Smooth muscle cell (in vitro differentiated cells): ENCODE measurements at regions not wholly inside any gene's neighbourhood (a gene's known extent, or its start where the extent isn't known, plus 50 kb on each side); places are given as distances from the start of the nearest gene placed in this dataset.

Source experiments
- DNase-seq: peaks from one replicate; lab custom pipeline; 2025; ENCODE audit not compliant: unreplicated experiment; lab: John Stamatoyannopoulos, UW
- H2AFZ ChIP-seq: fragments of 200-600 bp; sonication (generic); 2 replicates; pipeline ENCODE4 v1.6.0; 2016; ENCODE audit warnings: antibody characterized with exemption, low read depth, mild to moderate bottlenecking
- H3F3A ChIP-seq: fragments of 200-600 bp; sonication (generic); 2 replicates; pipeline ENCODE4 v1.6.0; 2017; ENCODE audit warnings: antibody characterized with exemption, low read depth
- H3K27ac ChIP-seq: fragments of 200-600 bp; sonication (generic); 2 replicates; pipeline ENCODE4 v1.5.1; 2016; ENCODE audit warnings: low read depth, mild to moderate bottlenecking
- H3K27me3 ChIP-seq: fragments of 200-600 bp; sonication (generic); 2 replicates; pipeline ENCODE4 v1.6.1; 2016; ENCODE audit warnings: low read depth, mild to moderate bottlenecking
- H3K36me3 ChIP-seq: fragments of 200-600 bp; sonication (generic); 2 replicates; pipeline ENCODE4 v1.5.1; 2016; ENCODE audit warnings: low read depth
- H3K4me1 ChIP-seq: fragments of 200-600 bp; sonication (generic); 2 replicates; pipeline ENCODE4 v1.5.1; 2016; ENCODE audit warnings: low read depth
- H3K4me2 ChIP-seq: fragments of 200-600 bp; sonication (generic); 2 replicates; pipeline ENCODE4 v1.6.0; 2016; ENCODE audit warnings: mild to moderate bottlenecking
- H3K4me3 ChIP-seq: fragments of 200-600 bp; sonication (generic); 2 replicates; pipeline ENCODE4 v1.5.1; 2016; ENCODE audit warnings: mild to moderate bottlenecking
- H3K79me2 ChIP-seq: fragments of 200-600 bp; sonication (generic); 2 replicates; pipeline ENCODE4 v1.6.0; 2016; ENCODE audit warnings: low read depth, mild to moderate bottlenecking
- H3K9ac ChIP-seq: fragments of 200-600 bp; sonication (generic); 2 replicates; pipeline ENCODE4 v1.6.0; 2016; ENCODE audit warnings: low read depth
- H3K9me3 ChIP-seq: fragments of 200-600 bp; sonication (generic); replicated peaks from 2 replicates; pipeline ENCODE4 v1.5.1; 2016; ENCODE audit warnings: low read depth
- H4K20me1 ChIP-seq: fragments of 200-600 bp; sonication (generic); 2 replicates; pipeline ENCODE4 v1.6.0; 2016; ENCODE audit warnings: low read depth
- WGBS: methylation state at CpG from one replicate; pipeline ENCODE4 v1.1.7; 2016; ENCODE audit warnings: low lambda C conversion rate; 5-methylcytosine and 5-hydroxymethylcytosine counted together
- TF ChIP-seq, protein P1 (sequence below): fragments of 200-600 bp; sonication (generic); IDR thresholded peaks from 2 replicates; pipeline ENCODE4 v1.5.1; 2017; ENCODE audit warnings: borderline replicate concordance, mild to moderate bottlenecking, antibody characterized with exemption; ENCODE audit not compliant: insufficient read depth, poor library complexity, severe bottlenecking

DNA sequence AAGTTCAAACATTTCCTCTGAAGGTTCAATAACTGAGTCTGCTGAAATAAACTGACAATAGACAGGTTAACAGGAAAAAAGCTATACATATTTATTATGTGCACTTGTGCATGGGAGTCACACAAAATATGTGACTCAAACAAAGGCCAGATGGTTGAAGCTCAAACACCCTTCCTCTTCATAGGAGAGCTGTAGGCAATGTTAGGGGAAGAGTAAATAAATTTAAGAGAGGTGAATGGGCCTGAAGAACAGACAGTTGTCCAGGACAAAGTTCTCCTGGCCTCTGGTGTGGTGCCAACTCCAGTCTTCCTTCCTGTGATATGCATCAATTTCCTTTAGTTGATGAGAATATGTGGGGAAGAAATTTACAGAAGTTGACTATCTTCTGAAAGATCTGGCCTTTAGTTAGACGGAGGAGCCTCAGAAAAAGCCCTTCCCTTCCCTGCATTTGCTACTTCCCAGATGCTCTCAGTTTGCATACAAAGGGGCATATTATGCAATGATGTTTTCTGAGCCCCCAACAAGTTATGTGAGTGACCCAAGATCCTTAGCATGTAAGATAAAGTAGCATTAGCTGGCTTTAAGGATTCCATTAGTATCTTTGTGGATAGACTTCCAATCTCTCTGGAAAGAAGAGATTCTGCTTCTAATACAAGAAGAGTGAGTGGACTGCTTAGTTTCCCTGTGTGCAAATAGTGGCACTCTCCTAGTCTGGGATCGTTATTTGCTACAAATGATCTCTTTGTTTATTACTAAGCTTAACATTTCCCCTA lies 96.4 kb upstream of the IGSF10 start:
- no peaks in the 10 kb centered on the region for H3K36me3 ChIP-seq
- H3K9ac ChIP-seq = no peak overlapping the region
- no peak overlapping the region for H3K27ac ChIP-seq
- no peaks in the 10 kb centered on the region for H3K79me2 ChIP-seq
- no peak for DNase-seq
- TF ChIP-seq, protein P1, sequence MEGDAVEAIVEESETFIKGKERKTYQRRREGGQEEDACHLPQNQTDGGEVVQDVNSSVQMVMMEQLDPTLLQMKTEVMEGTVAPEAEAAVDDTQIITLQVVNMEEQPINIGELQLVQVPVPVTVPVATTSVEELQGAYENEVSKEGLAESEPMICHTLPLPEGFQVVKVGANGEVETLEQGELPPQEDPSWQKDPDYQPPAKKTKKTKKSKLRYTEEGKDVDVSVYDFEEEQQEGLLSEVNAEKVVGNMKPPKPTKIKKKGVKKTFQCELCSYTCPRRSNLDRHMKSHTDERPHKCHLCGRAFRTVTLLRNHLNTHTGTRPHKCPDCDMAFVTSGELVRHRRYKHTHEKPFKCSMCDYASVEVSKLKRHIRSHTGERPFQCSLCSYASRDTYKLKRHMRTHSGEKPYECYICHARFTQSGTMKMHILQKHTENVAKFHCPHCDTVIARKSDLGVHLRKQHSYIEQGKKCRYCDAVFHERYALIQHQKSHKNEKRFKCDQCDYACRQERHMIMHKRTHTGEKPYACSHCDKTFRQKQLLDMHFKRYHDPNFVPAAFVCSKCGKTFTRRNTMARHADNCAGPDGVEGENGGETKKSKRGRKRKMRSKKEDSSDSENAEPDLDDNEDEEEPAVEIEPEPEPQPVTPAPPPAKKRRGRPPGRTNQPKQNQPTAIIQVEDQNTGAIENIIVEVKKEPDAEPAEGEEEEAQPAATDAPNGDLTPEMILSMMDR = no peak
- H3K9me3 ChIP-seq = no peaks in the 10 kb centered on the region
- peaks cover 7% of the 10 kb centered on the region for H3F3A ChIP-seq
- H2AFZ ChIP-seq = peak overlapping the region; percentile 57
- H3K4me3 ChIP-seq = no peak overlapping the region
- H3K27me3 ChIP-seq = no peaks in the 10 kb centered on the region
- no peaks in the 10 kb centered on the region for H4K20me1 ChIP-seq
- 24% methylated on average over 2 of the region's 2 CpGs for WGBS
- H3K4me2 ChIP-seq = peak overlapping the region; percentile 7
- H3K4me1 ChIP-seq = peaks cover 6% of the 10 kb centered on the region

DNA sequence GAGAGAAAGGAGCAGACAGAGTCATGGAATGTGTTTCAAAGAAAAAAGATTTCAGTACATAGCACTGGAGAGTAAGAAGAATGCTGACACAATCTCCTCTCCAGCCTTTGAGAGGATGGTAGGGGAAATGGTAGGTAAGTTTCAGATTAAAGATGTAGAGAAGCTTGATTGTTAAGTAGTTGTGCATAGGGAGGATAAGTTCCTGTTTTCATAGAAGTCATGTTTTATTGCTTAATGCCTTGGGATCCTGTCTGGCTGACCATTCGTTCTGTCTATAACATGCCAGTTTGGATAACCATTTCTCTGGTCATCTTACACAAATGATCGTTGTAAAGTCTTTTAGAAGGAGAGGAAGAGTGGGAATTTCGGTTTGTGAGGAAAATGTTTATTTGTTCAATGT lies 95.7 kb upstream of the IGSF10 start:
- TF ChIP-seq, protein P1 = no peak
- H3K4me2 ChIP-seq = peak overlapping the region; percentile 7
- H3K36me3 ChIP-seq = no peaks in the 10 kb centered on the region
- no peak for DNase-seq
- no peak overlapping the region for H3K9ac ChIP-seq
- H3K27ac ChIP-seq = no peak overlapping the region
- H3K9me3 ChIP-seq = no peaks in the 10 kb centered on the region
- H3K4me1 ChIP-seq = peaks cover 6% of the 10 kb centered on the region
- 62% methylated on average over 3 of the region's 3 CpGs for WGBS
- no peaks in the 10 kb centered on the region for H3K27me3 ChIP-seq
- no peaks in the 10 kb centered on the region for H4K20me1 ChIP-seq
- H3F3A ChIP-seq = peaks cover 7% of the 10 kb centered on the region
- H2AFZ ChIP-seq = peak overlapping the region; percentile 57
- no peak overlapping the region for H3K4me3 ChIP-seq
- no peaks in the 10 kb centered on the region for H3K79me2 ChIP-seq

DNA sequence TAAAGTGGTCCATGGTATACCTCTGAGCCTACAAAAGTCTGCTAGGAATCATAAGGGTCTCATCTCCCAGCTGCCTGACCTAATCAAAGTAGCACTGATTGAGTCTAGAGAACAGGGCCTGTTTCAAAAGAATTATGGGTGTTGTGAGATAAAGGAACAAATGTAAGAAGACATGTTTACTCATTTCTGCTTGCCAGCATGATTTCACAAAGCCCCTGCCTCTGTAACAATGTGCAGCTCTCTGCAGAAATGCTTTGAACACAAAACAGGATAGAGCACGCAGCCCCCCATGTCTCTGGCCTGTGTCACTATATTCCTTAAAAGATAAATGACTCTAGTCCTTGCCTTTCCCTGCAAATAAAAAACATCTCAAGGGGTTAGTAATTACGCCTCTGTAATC lies 94.7 kb upstream of the IGSF10 start:
- Histone ChIP-seq H3F3A (peaks cover 7% of the 10 kb centered on the region), H3K9me3 (no peaks in the 10 kb centered on the region), H3K79me2 (no peaks in the 10 kb centered on the region), H3K4me2 (peak overlapping the region; percentile 23), H4K20me1 (no peaks in the 10 kb centered on the region), H3K9ac (no peak overlapping the region), H3K4me1 (peaks cover 6% of the 10 kb centered on the region), H3K4me3 (no peak overlapping the region), H3K27ac (peak overlapping the region; percentile 39), H3K27me3 (no peaks in the 10 kb centered on the region), H3K36me3 (no peaks in the 10 kb centered on the region), H2AFZ (peak overlapping the region; percentile 57)
- TF ChIP-seq, protein P1 = no peak
- WGBS = 30% methylated on average over 2 of the region's 2 CpGs
- no peak for DNase-seq

DNA sequence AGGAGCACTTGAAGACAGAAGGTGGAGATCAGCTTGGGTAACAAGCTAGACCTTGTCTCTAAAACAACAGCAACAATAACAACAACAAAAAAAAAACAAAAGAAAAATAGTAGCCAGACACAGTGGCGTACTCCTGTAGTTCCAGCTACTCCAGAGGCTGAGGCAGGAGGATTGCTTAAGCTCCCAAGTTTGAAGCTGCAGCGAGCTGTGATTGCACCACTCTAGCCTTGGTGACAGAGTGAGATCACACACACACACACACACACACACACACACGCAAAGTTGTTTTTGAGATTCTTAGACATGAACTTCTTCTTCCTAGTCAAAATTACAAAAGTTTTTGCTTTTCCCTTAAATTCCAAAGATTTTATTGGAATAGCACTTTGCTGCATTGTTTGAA lies 93.0 kb upstream of the IGSF10 start:
- Histone ChIP-seq H2AFZ (no peak overlapping the region), H3K9ac (no peak overlapping the region), H3K27ac (no peak overlapping the region), H3K4me1 (peaks cover 6% of the 10 kb centered on the region), H3K79me2 (no peaks in the 10 kb centered on the region), H3K4me2 (no peak overlapping the region), H3K9me3 (no peaks in the 10 kb centered on the region), H3F3A (peaks cover 7% of the 10 kb centered on the region), H3K36me3 (no peaks in the 10 kb centered on the region), H3K27me3 (no peaks in the 10 kb centered on the region), H3K4me3 (no peak overlapping the region), H4K20me1 (no peaks in the 10 kb centered on the region)
- WGBS = 49% methylated on average over 3 of the region's 3 CpGs
- TF ChIP-seq, protein P1 = no peak
- DNase-seq = no peak
